ENCODE measurements at regions not wholly inside any gene's neighbourhood (a gene's known extent, or its start where the extent isn't known, plus 50 kb on each side); places are given as distances from the start of the nearest gene placed in this dataset.

- no peaks in the 10 kb centered on the region for H3K27me3 ChIP-seq (replicated peaks; ENCODE audit: control insufficient read depth, insufficient read depth, low read length)
- DNase-seq (ENCODE audit: extremely low read depth, insufficient read length), result no peak
- no peak for TF ChIP-seq CTCF (IDR thresholded peaks at IDR 0.05; ENCODE audit: insufficient read depth, low read length, poor library complexity, severe bottlenecking)
- H3K4me3 ChIP-seq (replicated peaks; ENCODE audit: low read depth, low read length), result no peak overlapping the region
- H3K36me3 ChIP-seq (ENCODE audit: control insufficient read depth, insufficient read depth, low read length), result no peaks in the 10 kb centered on the region
Observed at GRCh38 chr5:17135050-17135449, 82.4 kb upstream of the BASP1 start.

DNA sequence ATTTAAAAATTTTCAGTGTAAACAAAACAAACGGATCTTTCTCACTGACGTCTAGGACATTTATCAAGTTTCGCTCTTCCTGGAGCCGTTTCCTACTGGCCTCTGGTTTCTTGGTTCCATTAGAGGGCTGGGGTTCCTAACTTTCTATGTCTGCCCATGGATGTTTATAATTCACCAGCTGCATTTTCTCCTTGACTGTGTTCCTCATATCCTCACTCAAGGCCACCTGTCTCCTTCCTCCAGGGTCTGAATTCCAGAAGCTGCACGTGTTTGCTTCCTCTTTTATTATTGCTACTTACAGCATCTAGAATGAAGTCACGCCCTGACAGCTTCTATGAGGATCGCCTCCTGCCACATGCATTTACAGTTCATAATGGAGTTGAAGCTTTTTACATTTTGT lies 74.1 kb upstream of the BASP1 start:
- no peak for TF ChIP-seq CTCF (IDR thresholded peaks at IDR 0.05; ENCODE audit: insufficient read depth, low read length, poor library complexity, severe bottlenecking)
- no peak for DNase-seq (ENCODE audit: extremely low read depth, insufficient read length)

GRCh38 chr5:17146280-17146841 lies 71.1 kb upstream of the BASP1 start:
- Histone ChIP-seq H3K27me3 (replicated peaks; ENCODE audit: control insufficient read depth, insufficient read depth, low read length) (no peaks in the 10 kb centered on the region), H3K4me3 (replicated peaks; ENCODE audit: low read depth, low read length) (no peak overlapping the region), H3K36me3 (ENCODE audit: control insufficient read depth, insufficient read depth, low read length) (no peaks in the 10 kb centered on the region)
- no peak for TF ChIP-seq CTCF (IDR thresholded peaks at IDR 0.05; ENCODE audit: insufficient read depth, low read length, poor library complexity, severe bottlenecking)
- no peak for DNase-seq (ENCODE audit: extremely low read depth, insufficient read length)

More for the DNA sequence above, 74.1 kb upstream of the BASP1 start:
- Histone ChIP-seq H3K27me3 (replicated peaks; ENCODE audit: control insufficient read depth, insufficient read depth, low read length) (no peaks in the 10 kb centered on the region), H3K36me3 (ENCODE audit: control insufficient read depth, insufficient read depth, low read length) (no peaks in the 10 kb centered on the region), H3K4me3 (replicated peaks; ENCODE audit: low read depth, low read length) (no peak overlapping the region)

DNA sequence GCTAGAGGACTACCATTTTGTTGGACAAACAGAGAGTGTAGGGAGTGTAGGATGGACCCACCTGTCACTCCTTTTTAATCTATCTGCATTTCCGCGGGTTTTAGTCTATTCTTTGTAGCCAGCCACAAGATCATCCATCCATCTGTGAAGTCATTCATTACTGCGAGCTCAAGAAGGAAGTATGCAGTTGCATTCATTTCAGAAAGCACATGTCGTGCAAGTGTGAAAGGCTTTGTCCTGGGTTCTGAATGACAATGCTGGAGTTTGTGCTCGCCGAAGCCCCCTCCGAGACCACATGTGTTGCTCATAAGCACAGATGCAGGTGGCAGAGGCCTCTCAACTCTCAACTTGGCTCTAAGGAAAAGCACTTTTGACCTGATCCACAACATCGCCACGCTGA lies 70.3 kb upstream of the BASP1 start:
- no peak overlapping the region for H3K4me3 ChIP-seq (replicated peaks; ENCODE audit: low read depth, low read length)
- DNase-seq (ENCODE audit: extremely low read depth, insufficient read length), result no peak
- H3K36me3 ChIP-seq (ENCODE audit: control insufficient read depth, insufficient read depth, low read length), result no peaks in the 10 kb centered on the region
- H3K27me3 ChIP-seq (replicated peaks; ENCODE audit: control insufficient read depth, insufficient read depth, low read length), result no peaks in the 10 kb centered on the region
- no peak for TF ChIP-seq CTCF (IDR thresholded peaks at IDR 0.05; ENCODE audit: insufficient read depth, low read length, poor library complexity, severe bottlenecking)

DNA sequence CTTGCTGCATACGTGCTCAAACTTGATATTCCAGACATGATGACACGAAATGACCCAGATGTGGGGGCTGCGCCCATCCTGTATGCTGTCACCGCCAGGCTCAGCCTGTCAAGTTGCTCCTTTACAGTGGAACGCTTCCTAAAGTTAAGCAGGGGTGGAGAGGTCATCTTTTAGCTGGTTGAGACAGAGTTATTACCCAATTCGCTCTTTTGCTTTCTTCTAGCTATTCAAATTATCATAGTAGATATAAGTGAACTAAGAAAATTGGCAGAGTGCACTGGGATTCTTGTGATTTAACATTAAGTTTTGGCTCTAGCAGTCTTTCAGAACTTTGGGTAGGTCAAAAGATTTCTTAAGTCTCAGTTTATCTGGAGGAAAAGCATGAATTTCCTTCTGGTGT lies 69.8 kb upstream of the BASP1 start:
- Histone ChIP-seq H3K27me3 (replicated peaks; ENCODE audit: control insufficient read depth, insufficient read depth, low read length) (no peaks in the 10 kb centered on the region), H3K4me3 (replicated peaks; ENCODE audit: low read depth, low read length) (no peak overlapping the region), H3K36me3 (ENCODE audit: control insufficient read depth, insufficient read depth, low read length) (no peaks in the 10 kb centered on the region)
- no peak for DNase-seq (ENCODE audit: extremely low read depth, insufficient read length)
- TF ChIP-seq CTCF (IDR thresholded peaks at IDR 0.05; ENCODE audit: insufficient read depth, low read length, poor library complexity, severe bottlenecking), result no peak

GRCh38 chr5:17148481-17148880 lies 69.0 kb upstream of the BASP1 start:
- DNase-seq (ENCODE audit: extremely low read depth, insufficient read length), result no peak
- H3K36me3 ChIP-seq (ENCODE audit: control insufficient read depth, insufficient read depth, low read length), result no peaks in the 10 kb centered on the region
- no peak for TF ChIP-seq CTCF (IDR thresholded peaks at IDR 0.05; ENCODE audit: insufficient read depth, low read length, poor library complexity, severe bottlenecking)
- H3K27me3 ChIP-seq (replicated peaks; ENCODE audit: control insufficient read depth, insufficient read depth, low read length), result no peaks in the 10 kb centered on the region
- no peak overlapping the region for H3K4me3 ChIP-seq (replicated peaks; ENCODE audit: low read depth, low read length)
